GM04503 (cell line): ENCODE measurements at regions not wholly inside any gene's neighbourhood (a gene's known extent, or its start where the extent isn't known, plus 50 kb on each side); places are given as distances from the start of the nearest gene placed in this dataset.
"Not testable (repeated sequence)": the region's sequence is repeated elsewhere in the genome, so short reads cannot be mapped to it uniquely, and the experiment has no call there.

ENCODE experiments used
- DNase-seq: peaks from one replicate; pipeline ENCODE4 v3.0.0-alpha.2; 2012; ENCODE audit warnings: low read depth

DNA sequence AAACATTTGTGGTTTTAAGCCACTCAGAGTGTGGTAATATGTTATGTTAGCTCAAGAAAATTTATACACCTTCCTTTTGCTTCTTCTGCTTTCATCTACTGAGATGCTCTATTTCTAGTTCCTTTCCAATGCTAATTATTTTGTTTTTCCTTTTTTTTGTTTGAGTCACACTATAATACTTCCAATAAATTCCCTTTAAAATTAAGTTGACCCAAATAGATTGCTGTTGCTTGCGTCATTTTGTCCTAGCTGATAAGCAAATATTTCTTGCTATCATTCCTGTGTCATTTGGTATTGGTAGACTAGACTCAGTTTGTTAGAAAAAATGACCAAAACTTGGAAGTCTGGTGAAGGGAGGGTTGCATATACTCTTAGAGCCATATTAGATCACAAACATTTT lies 437.0 kb upstream of the CNTN6 start:
- DNase-seq = no peak

GRCh38 chr3:661356-661755 lies 431.5 kb upstream of the CNTN6 start:
- DNase-seq = no peak

DNA sequence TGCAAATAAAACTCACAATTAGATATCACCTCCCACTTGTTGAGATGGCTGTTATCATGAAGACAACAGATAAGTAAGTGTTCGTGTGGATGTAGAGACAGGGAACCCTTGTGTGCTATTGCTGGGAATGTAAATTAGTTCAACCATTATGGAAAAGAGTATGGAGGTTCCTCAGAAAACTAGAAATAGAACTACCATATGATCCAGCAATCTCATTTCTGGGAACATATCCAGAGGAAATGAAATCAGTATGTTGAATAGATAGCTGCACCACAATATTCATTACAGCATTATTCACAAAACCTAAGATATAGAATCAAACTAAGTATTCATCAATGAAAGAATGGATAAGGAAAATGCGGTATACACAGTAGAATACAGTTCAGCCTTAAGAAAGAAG lies 418.7 kb upstream of the CNTN6 start:
- no peak for DNase-seq

DNA sequence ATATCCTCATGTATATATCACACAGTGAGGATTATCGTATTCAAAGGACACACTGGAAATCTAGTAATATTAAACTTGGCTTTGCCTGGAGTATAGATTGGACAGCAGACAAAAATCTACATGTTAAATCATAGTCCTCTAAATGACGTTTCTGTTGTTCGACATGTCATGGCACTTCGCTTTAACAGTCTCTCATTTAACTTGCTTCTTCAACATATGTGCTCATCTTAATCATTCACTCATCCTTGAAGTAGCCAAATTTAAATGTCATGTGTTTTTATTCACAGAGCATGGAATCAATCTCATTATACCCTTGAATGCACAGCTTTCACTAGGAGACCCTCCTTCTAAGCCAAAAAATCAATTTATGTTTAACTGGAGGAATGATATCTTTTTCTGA lies 417.0 kb upstream of the CNTN6 start:
- DNase-seq = no peak

DNA sequence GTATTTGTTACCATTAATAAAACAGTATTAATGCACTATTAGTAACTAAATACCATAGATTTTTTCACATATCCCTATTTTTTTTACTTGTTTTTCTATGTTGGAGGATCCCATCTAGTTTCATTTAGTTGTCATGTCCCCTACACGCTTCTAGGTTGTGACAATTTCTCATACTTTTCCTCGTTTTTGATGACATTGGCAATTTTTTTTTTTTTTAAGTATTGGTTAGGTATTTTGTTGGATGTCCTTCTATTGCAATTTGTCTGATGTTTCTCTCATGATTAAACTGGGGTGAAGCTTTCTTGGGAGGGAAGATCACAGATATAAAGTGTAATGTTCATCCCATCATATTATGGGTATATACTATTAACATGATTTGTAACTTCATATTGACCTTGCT lies 409.1 kb upstream of the CNTN6 start:
- no peak for DNase-seq

DNA sequence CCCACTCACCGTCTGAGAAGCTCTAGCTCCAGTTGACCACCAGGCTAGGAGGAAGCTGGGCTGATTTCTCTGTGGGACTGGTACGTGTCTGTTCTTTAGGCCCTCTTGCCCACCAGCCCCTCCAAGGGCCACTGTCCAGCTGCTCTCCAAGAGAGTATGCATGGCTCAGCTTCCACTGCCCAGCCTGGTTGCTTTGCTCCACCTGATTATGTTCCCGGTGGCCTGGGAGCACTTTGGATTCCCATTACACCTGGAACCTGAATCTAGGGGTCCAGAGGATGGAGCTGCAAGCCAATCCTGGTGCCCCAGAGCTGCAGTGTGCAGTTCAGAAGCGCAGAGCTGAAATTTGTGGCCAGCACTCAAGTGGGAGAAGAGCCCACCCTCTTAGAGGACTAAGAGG lies 402.1 kb upstream of the CNTN6 start:
- DNase-seq = no peak

GRCh38 chr3:700514-700913 lies 392.3 kb upstream of the CNTN6 start:
- DNase-seq = no peak

DNA sequence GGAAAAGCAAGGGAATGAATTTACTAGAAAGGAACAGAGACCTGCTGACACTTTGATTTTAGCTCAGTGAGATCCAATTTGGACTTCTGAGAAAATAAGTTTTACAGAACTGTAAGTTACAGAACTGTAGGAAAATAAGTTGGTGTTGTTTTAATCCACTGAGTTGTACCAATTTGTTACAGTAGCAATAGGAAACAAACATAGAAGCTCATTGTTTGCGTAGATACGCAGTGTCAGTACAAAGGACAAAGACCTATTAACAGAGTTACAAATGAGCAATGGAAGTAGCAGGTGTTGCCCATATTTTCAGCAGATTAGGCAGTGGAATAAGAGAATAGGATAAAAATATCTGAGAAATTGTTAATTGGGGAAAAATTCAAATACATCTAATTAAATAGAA lies 385.8 kb upstream of the CNTN6 start:
- no peak for DNase-seq

DNA sequence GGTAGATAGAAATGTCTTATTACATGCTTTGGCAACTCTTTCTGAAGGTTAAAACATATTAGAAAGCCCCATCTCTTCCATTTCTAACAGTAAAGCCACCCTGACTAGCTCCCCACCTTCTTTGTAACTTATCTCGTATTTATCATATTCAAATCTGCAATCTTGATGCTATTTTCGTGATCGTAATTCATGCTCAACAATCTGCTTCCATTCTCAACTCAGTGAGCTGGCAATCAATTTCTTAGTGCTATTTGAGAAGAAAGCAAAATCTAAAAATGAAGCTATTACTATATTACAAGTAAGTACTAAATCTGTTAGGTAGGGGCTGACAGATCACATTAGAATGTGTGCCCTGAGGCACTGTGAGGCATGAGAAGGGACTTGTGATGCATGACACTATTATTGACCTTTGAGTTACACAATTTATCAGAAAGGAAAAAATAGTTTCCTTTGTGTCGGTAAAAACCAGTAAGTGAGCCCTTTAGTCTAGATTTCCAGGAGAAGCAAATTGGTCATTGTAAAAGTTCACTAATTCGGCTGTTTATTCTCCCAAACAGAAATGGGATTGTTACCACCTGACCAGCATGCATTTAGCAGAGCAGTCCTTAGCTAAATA lies 379.7 kb upstream of the CNTN6 start:
- DNase-seq = no peak

GRCh38 chr3:713947-714620 lies 378.7 kb upstream of the CNTN6 start:
- no peak for DNase-seq

DNA sequence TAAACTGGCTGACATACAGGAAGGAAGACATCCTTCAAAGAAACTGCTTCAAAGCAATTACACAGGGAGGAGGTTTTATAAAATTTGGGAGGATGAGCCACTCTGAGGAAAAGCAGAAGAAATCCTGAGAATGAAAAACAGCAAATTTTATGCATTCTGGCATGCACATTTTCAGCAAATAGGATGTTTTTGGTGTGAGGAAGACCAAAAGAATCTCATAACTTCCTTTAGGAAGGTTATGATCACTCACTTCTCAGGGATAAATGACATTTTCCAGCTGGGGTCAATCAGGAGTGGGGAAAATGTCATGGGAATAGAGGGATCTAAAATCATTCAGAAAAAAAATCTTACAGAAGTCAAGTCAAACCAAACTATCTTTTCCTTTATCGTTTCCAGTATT lies 371.7 kb upstream of the CNTN6 start:
- DNase-seq = no peak

DNA sequence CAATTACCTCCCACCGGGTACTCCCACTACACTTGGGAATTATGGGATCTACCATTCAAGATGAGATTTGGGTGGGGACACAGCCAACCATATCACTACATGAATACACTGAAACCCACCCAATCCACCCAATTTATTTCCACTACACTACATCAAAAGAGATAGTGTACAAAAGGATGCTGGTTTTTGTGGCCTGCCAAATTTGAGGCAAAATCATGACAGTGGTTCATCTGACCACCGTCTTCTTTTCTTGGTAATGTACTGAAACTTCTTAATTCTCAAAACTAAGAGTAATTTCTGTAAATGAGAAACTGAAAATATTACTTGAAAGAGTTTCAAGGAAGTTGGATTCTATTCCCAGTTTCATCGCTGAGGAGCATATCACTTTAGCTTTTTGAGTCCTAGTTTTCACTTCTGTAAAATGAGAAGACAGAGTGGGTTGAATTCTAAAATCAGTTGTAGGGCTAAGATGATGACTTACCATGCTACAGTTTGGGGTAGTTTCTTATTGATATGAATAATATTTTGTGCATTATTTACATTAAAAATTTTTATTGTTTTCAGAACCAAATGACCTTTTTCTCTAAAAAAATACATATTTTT lies 360.4 kb upstream of the CNTN6 start:
- DNase-seq = no peak

DNA sequence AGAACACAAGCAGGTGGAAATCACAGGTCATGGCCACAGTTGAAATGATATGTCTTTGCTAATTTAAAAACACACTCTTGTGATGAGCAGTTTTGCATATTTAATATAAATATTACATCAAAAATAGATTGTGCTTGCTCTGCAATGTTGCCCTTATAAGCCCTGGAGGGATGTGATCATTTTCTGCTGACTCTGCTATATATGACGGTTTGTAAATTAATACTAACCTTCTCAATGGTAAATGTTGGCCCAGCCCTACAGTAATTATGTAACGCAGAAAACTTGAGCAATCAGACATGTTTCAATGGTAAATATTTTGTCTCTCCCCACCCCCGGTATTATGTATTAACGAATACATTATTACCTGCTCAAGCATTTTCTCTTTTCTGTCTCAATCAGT lies 359.5 kb upstream of the CNTN6 start:
- DNase-seq = no peak

DNA sequence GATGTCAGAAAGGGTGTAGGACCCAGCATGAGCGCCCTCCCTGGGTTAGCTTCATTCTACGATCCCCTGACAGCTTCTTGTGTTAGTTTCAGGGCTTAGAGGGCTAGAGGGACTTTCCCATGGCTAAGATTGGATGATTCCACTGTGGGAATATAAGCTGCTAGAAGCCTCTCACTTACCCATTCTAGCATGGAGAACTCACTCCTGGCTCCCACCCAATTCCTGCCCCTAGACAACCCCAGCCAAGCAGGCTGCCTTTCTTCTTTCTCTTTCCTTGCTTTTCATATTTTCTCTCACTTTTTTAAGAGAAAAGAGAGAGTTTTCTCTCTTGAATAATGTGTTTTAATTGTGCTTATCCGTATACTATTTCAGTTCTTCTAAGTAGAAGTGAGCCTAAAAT lies 335.1 kb upstream of the CNTN6 start:
- no peak for DNase-seq

DNA sequence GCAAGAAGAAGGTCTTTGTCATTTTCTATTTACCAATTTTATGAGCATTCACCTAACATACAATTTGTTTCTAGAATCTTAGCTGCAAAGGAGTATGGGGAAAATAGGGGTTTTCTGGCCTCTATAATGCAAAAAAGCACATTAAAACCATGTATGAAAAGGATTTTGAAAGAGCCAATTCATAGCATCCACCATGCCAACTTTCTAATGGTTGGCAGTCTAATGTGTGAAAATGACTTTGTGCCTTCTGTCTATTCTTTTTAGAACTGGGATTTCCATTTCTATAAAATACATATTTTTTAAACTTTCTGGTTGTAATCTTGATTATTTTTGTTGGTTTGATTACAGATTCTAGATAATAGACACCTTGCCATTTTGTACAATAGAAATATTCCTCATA lies 333.7 kb upstream of the CNTN6 start:
- no peak for DNase-seq

- not testable (repeated sequence) for DNase-seq
Measured at GRCh38 chr3:773433-773832, 319.4 kb upstream of the CNTN6 start.

DNA sequence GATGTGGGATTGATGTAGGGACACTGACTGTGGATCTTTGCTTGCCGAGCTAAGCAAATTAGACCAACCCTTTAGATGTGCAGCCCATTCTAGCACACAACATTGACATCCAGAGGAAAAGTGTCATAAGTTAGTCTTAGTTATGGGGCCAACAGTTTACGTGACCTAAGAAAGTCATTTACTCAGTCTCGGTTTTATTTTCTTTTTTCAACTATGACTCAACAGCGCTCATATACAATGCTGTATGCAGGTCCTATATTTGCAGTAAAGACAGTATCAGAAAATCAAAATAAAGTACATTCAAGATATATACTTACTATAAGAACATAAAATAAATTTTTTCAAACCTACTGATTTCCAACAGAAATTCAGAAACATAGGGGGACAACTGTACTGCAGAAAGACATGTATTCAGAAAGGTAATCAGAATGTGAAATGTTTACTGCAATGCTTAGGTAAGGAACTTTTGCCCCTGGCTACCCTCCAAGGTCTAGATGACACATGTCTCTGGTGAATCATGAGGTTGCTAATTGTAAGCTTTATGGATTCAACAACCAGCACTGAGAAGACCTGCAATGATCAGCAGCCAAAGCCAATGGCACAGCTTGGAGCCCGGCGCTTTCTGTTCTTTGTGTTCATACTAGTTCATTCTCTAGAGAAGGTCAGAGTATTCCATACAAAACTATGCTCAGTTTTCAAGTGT lies 317.5 kb upstream of the CNTN6 start:
- DNase-seq = no peak

DNA sequence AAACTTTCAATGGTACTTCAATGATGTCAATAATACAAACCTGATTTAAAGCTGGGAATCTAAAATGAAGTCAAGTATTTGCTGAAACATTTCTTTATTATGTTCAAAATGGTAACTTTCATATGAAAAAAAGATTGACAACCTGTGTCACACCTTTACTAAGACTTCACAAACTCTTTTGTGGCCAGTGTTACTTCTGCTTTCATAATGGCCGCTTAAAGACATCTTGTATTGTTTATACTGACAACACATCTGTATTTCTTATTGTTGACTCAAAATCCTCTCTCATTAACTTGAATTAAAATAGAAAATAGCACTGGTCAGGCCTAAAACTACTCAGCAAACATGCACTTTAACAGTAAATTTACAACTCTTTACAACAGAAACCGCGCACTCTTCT lies 312.3 kb upstream of the CNTN6 start:
- no peak for DNase-seq

DNA sequence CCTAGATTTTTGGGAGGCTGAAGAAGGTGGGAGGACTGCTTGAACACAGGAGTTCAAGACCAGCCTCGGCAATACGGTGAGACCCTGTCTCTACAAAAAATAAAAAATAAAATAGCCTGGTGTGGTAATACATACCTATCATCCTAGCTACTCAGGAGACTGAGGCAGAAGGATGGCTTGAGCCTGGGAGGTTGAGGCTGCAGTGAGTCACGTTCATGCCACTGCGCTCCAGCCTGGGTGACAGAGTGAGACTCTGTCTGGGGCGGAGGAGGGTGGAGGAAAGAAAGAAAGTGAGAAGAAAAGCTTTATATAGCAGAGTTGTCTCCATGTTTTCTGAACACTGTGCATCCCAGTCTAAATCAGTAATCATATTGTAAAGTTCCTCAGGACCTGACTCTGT lies 301.4 kb upstream of the CNTN6 start:
- DNase-seq = no peak

GRCh38 chr3:792630-793029 lies 300.2 kb upstream of the CNTN6 start:
- DNase-seq = no peak

DNA sequence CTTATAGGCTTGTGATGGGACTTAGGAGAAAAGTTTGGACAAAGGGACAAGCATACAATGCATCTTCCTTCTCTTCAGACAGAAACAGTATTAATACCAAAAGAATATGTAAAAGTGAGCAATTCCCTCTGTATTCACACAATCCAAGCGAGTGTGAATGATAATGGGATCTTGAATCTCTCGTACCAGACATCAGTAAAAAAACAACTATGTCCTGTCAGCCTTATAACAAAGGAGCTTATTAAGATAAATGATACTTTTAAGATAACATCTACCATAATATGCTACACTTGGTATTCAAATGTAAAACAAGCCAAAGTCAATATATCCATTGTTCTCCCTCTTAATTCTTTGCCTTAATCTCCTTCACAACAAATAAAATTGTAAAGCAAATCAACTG lies 288.6 kb upstream of the CNTN6 start:
- no peak for DNase-seq

- DNase-seq = no peak
Measured at GRCh38 chr3:805326-805725, 287.5 kb upstream of the CNTN6 start.

DNA sequence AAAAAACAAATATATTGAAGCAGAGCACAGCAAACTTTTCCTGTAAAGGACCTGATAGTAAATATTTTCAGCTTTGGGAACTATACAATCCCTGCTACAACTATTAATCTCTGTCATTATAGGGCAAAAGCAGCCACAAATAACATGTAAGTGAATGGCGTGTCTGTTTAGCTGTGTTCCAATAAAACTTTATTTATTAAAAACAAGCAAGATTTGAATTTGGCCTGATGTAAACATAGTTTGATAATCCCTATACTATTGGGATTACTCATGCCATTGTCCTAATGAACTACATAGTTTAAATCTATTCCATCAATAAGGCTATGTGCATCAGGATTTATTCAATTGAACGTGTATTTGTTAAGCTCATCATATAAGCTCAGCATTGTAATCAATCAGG lies 286.8 kb upstream of the CNTN6 start:
- DNase-seq = no peak
